ENCODE measurements at regions not wholly inside any gene's neighbourhood (a gene's known extent, or its start where the extent isn't known, plus 50 kb on each side); places are given as distances from the start of the nearest gene placed in this dataset.

DNA sequence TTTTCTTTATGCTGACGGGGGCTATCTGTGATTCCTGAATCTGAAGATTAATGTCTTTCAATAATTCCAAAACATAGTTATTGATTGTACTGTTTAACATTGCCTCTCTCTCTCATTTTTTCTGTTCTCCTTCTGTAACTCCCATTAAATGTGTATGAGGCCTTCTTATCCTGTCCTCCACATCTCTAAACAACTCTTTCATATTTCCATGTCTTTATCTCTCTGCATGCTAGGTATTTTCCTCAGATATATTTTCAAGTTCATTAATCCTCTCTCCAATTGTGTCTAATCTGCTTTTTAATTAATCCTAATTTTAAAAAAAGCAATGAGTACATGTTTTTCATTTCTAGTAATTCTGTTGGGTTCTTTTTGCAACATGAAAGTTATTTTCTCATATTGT is 173.2 kb downstream of the TLE3 start:
- no peak for TF ChIP-seq CTCF (conservative IDR thresholded peaks at IDR 0.05; ENCODE audit: low read depth, low read length)
- TF ChIP-seq CEBPB (IDR thresholded peaks at IDR 0.05; ENCODE audit: low read depth, low read length): no peak
- no peak for TF ChIP-seq BHLHE40 (IDR thresholded peaks at IDR 0.05; ENCODE audit: low read depth, low read length)
- no peak for TF ChIP-seq RFX5 (IDR thresholded peaks at IDR 0.05; ENCODE audit: low read depth, low read length)
- no peak for TF ChIP-seq POLR2A (IDR thresholded peaks at IDR 0.05; ENCODE audit: low read depth, low read length)
- TF ChIP-seq USF2 (IDR thresholded peaks at IDR 0.05; ENCODE audit: low read depth, low read length): no peak
- no peak for TF ChIP-seq MXI1 (IDR thresholded peaks at IDR 0.05; ENCODE audit: borderline replicate concordance, low read depth, low read length)
- no peak for TF ChIP-seq NFE2L2 (IDR thresholded peaks at IDR 0.05; ENCODE audit: low read depth, low read length)
- TF ChIP-seq RAD21 (IDR thresholded peaks at IDR 0.05; ENCODE audit: low read length): no peak
- TF ChIP-seq CHD1 (IDR thresholded peaks at IDR 0.05; ENCODE audit: low read depth, low read length): no peak
- no peak for TF ChIP-seq MAZ (IDR thresholded peaks at IDR 0.05; ENCODE audit: borderline replicate concordance, low read depth, low read length)
- TF ChIP-seq FOS (IDR thresholded peaks at IDR 0.05; ENCODE audit: low read depth, low read length): no peak
- no peak for TF ChIP-seq SMC3 (IDR thresholded peaks at IDR 0.05; ENCODE audit: low read depth, low read length)
